Cardiac fibroblast (primary cell): ENCODE measurements at regions not wholly inside any gene's neighbourhood (a gene's known extent, or its start where the extent isn't known, plus 50 kb on each side); places are given as distances from the start of the nearest gene placed in this dataset.

Experiments used
- DNase-seq, 2 donors: peaks; one replicate each; pipeline versions ENCODE4 v3.0.0 to v3.0.0-alpha.2; 2010; ENCODE audit warnings: low read depth in 2 of 2
- H3K4me3 ChIP-seq, 2 donors: replicated peaks in 1 of 2; 1 replicate in 1 of 2; 2 replicates in 1 of 2; pipeline ENCODE4 v1.5.1; 2011; ENCODE audit warnings: low read depth in 2 of 2, low read length in 2 of 2, mild to moderate bottlenecking in 2 of 2, moderate library complexity in 1 of 2
- TF ChIP-seq, protein P1 (sequence below): IDR thresholded peaks from one replicate; pipeline ENCODE4 v1.5.1; 2011; ENCODE audit warnings: low read depth, mild to moderate bottlenecking, low read length, inconsistent platforms

DNA sequence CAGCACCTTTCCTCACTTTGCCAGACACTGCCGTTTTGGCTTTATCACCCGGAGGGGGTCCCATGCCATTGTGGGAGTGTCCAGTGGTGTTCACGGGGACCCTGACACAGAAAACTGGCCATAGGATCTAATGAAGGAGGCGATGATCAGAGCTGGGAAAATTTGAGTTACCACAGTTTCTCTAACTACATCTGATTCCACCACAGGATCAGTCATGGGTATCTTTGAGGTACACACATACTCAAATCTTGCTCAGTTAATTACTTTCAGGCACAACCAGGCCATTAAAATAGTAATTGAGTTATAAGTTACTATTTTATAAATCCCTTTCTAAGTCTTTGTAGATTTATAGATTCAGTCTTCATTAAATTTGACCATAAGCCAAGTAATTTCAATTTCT, 215.1 kb downstream of the PRL start:
- H3K4me3 ChIP-seq = no peak overlapping the region
- TF ChIP-seq, protein P1, sequence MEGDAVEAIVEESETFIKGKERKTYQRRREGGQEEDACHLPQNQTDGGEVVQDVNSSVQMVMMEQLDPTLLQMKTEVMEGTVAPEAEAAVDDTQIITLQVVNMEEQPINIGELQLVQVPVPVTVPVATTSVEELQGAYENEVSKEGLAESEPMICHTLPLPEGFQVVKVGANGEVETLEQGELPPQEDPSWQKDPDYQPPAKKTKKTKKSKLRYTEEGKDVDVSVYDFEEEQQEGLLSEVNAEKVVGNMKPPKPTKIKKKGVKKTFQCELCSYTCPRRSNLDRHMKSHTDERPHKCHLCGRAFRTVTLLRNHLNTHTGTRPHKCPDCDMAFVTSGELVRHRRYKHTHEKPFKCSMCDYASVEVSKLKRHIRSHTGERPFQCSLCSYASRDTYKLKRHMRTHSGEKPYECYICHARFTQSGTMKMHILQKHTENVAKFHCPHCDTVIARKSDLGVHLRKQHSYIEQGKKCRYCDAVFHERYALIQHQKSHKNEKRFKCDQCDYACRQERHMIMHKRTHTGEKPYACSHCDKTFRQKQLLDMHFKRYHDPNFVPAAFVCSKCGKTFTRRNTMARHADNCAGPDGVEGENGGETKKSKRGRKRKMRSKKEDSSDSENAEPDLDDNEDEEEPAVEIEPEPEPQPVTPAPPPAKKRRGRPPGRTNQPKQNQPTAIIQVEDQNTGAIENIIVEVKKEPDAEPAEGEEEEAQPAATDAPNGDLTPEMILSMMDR = no peak
- no peak for DNase-seq

DNA sequence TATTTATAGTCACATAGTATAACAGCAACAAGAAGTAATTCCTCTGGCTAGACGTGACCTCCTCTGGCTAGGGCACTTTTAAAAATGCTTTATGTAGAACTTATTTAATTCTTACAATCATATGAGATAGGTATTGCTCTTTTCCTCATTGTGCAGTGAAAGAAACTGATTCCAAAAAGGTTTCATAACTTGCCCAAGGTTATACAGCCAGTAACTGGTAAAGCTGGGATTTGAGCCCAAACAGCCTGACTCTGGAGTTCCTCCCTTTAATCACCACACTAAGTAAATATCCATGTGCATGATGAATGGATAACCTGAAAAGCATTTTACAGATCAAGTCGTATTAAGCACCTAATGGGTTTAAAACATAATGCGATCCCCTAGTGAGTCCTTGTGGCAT, 214.6 kb downstream of the PRL start:
- TF ChIP-seq, protein P1 = no peak
- peak; percentile 18 to 48 for DNase-seq
- H3K4me3 ChIP-seq = no peak overlapping the region

DNA sequence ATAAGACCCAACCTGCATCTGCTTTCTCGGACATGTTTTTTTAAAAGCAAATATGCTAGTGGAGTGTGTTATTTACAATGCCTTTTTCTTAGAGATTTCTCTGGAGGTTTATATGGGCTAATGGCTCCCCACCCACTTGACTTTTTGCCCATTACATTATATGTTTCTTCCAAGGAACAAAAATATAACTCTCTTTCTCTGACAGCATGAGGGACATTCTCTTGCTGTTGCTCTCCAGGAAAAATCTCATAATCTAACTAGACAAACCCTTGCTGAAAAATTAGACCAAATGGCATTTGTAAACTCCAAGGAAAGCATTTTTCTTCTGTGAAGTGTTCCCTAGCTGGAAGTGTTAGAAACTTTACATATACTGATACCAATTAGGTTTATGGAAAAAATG, 213.7 kb downstream of the PRL start:
- no peak overlapping the region for H3K4me3 ChIP-seq
- DNase-seq = no peak
- TF ChIP-seq, protein P1 = no peak

DNA sequence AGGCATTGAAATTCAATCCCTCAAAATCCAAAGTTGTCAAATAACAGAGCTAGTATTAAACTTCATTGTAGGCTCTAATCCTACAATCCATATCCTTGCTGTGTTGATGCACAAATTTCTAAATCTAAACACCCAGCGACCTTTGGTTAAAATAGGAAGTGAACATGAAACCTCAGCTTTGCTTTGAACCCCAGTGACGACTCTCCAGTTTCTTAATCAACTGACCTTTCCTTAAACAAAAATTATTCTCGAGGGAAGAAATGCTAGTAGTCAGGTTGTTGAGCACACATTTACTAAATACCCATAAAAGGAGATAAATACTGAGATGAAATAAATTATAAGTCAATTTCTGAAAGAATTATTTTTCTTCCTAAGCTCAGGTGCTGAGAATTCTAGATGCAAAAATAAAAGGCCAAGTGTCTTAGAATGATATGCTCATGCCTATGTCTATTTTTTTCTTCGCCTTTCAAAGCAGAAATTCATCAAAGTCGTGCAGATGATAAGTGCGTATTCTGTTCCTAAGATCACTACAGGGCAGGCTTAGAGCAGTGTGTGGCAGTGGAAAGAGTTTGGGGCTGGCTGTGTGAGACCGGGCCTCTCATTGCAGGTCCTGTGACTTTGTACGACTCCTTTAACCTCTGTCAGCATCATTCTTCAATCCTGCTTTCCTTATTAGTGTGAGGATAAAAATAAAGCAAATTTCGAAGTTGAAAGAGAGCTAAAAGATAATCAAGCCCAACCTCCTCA, 208.7 kb downstream of the PRL start:
- H3K4me3 ChIP-seq = no peak overlapping the region
- TF ChIP-seq, protein P1 = no peak
- DNase-seq = no peak

DNA sequence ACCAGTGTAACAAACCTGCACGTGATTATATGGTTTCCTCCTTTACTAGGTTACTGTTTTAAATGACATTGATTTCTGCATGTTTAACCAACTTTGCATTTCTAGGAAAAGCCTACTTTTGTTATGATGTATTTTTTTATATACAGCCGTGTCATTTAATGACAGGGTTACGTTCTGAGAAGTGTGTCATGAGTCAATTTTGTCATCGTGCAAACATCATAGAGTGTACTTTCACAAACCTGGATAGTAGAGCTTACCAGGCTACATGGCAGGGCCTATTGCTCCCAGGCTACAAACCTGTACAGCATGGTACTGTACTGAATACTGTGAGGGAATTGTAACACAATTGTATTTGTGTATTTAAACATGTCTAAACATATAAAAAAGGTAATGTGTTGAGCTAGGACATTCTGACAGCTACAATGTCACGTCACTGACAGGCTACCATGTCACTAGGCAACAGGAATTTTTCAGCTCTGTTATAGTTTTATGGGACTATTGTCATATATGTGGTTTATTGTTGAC, 205.3 kb downstream of the PRL start:
- DNase-seq = no peak
- TF ChIP-seq, protein P1 = no peak
- no peak overlapping the region for H3K4me3 ChIP-seq

DNA sequence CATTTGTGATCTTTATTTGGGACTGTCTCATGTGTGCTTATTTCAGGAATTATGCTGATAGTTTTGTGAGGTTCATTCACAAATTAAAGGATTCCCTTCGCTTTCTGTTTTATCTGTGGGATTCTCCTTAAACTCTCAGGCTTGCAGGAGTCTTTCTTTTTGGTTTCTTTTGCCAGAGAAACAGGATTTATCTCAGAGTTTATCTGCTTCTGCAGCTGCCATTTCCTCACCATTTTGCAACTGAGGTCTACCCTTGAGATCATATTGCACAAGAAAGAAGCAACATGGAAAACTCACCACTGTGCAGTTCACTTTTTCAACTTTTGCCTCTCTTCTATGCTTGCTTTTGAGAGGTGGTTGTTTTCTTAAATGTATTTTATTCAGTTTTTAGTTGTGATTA, 201.0 kb downstream of the PRL start:
- DNase-seq = peak; percentile 32 to 71
- TF ChIP-seq, protein P1 = no peak
- no peak overlapping the region for H3K4me3 ChIP-seq
